Limb (tissue), 2 donors: ENCODE measurements at regions not wholly inside any gene's neighbourhood (a gene's known extent, or its start where the extent isn't known, plus 50 kb on each side); places are given as distances from the start of the nearest gene placed in this dataset.

ENCODE experiments used
- DNase-seq, 2 donors: peaks; one replicate each; pipeline ENCODE4 v3.0.0-alpha.2; 2016; ENCODE audit errors: extremely low spot score in 2 of 2

GRCh38 chr6:150711584-150712504 lies 112.2 kb downstream of the PLEKHG1 start:
- peak in 1 of 2 donors; percentile 51 for DNase-seq

- DNase-seq = no peak
These were observed 113.0 kb downstream of the PLEKHG1 start for GRCh38 chr6:150712505-150713252.

GRCh38 chr6:150713487-150713886 lies 113.8 kb downstream of the PLEKHG1 start:
- no peak for DNase-seq

- DNase-seq = no peak
These were observed 114.2 kb downstream of the PLEKHG1 start for GRCh38 chr6:150713931-150714330.

- DNase-seq = no peak
These were observed 115.4 kb downstream of the PLEKHG1 start for GRCh38 chr6:150715133-150715532.

- no peak for DNase-seq
These were observed 117.7 kb downstream of the PLEKHG1 start for GRCh38 chr6:150717419-150717818.

GRCh38 chr6:150719099-150719766 lies 119.5 kb downstream of the PLEKHG1 start:
- DNase-seq = no peak

- DNase-seq = no peak
These were observed 120.1 kb downstream of the PLEKHG1 start for GRCh38 chr6:150719831-150720230.

GRCh38 chr6:150720774-150721233 lies 121.1 kb downstream of the PLEKHG1 start:
- DNase-seq = peak in 1 of 2 donors; percentile 40

- DNase-seq = no peak
These were observed 122.0 kb downstream of the PLEKHG1 start for GRCh38 chr6:150721418-150722266.

GRCh38 chr6:150722614-150723344 lies 123.1 kb downstream of the PLEKHG1 start:
- DNase-seq = no peak

GRCh38 chr6:150723345-150723658 lies 123.6 kb downstream of the PLEKHG1 start:
- DNase-seq = no peak

GRCh38 chr6:150723857-150724256 lies 124.2 kb downstream of the PLEKHG1 start:
- DNase-seq = no peak

GRCh38 chr6:150725795-150726194 lies 126.1 kb downstream of the PLEKHG1 start:
- DNase-seq = no peak

- no peak for DNase-seq
These were observed 129.6 kb downstream of the PLEKHG1 start for GRCh38 chr6:150729188-150729748.

- DNase-seq = no peak
These were observed 131.2 kb downstream of the PLEKHG1 start for GRCh38 chr6:150730801-150731457.

- DNase-seq = no peak
These were observed 132.6 kb upstream of the MTHFD1L start for GRCh38 chr6:150732765-150733539.

GRCh38 chr6:150733726-150734125 lies 131.8 kb upstream of the MTHFD1L start:
- no peak for DNase-seq

GRCh38 chr6:150734235-150734634 lies 131.3 kb upstream of the MTHFD1L start:
- DNase-seq = no peak
